OCI-LY1 (cell line): ENCODE measurements at regions not wholly inside any gene's neighbourhood (a gene's known extent, or its start where the extent isn't known, plus 50 kb on each side); places are given as distances from the start of the nearest gene placed in this dataset.

Experiments used
- H2AFZ ChIP-seq: fragments of 200-600 bp; sonication (generic), shearing (Covaris generic); 2 replicates; pipeline ENCODE4 v1.6.0; 2014; ENCODE audit warnings: antibody characterized with exemption, mild to moderate bottlenecking, low read length
- H3F3A ChIP-seq: fragments of 200-600 bp; sonication (generic), shearing (Covaris generic); 2 replicates; pipeline ENCODE4 v1.6.0; 2014; ENCODE audit warnings: mild to moderate bottlenecking, antibody characterized with exemption, low read length, moderate library complexity; ENCODE audit not compliant: insufficient read depth
- H3K27ac ChIP-seq: fragments of 200-600 bp; sonication (generic); 2 replicates; pipeline ENCODE4 v1.5.1; 2014; ENCODE audit warnings: low read length, mixed run types, mild to moderate bottlenecking, low read depth; ENCODE audit not compliant: poor library complexity, severe bottlenecking
- H3K27me3 ChIP-seq: fragments of 200-600 bp; sonication (generic); 2 replicates; pipeline ENCODE4 v1.6.0; 2014; ENCODE audit warnings: antibody characterized with exemption, mild to moderate bottlenecking, low read length, moderate library complexity; ENCODE audit not compliant: insufficient read depth
- H3K36me3 ChIP-seq: fragments of 200-600 bp; sonication (generic); 2 replicates; pipeline ENCODE4 v1.6.1; 2014; ENCODE audit warnings: mild to moderate bottlenecking, antibody characterized with exemption, low read length, moderate library complexity, mixed read lengths; ENCODE audit not compliant: insufficient read depth
- H3K4me1 ChIP-seq: fragments of 200-600 bp; sonication (generic); 2 replicates; pipeline ENCODE4 v1.5.1; 2014; ENCODE audit warnings: mild to moderate bottlenecking, low read length, moderate library complexity; ENCODE audit not compliant: insufficient read depth, severe bottlenecking
- H3K4me2 ChIP-seq: fragments of 200-600 bp; sonication (generic), shearing (Covaris generic); 2 replicates; pipeline ENCODE4 v1.6.1; 2014; ENCODE audit warnings: low read length
- H3K4me3 ChIP-seq: fragments of 200-600 bp; sonication (generic); 2 replicates; pipeline ENCODE4 v1.5.1; 2014; ENCODE audit warnings: low read length, low read depth, mild to moderate bottlenecking, mixed read lengths; ENCODE audit not compliant: poor library complexity, severe bottlenecking
- H3K79me2 ChIP-seq: fragments of 200-600 bp; shearing (Covaris generic); 2 replicates; pipeline ENCODE4 v1.6.1; 2016; ENCODE audit warnings: mixed run types, low read length, mixed read lengths; ENCODE audit not compliant: insufficient read depth
- H3K9ac ChIP-seq: fragments of 200-600 bp; sonication (generic), shearing (Covaris generic); 2 replicates; pipeline ENCODE4 v1.6.1; 2014; ENCODE audit warnings: mild to moderate bottlenecking, low read length, mixed read lengths
- H3K9me2 ChIP-seq: fragments of 200-600 bp; sonication (generic), shearing (Covaris generic); 2 replicates; pipeline ENCODE4 v1.6.1; 2014; ENCODE audit warnings: low read depth, mild to moderate bottlenecking, low read length, mixed read lengths
- H3K9me3 ChIP-seq: fragments of 200-600 bp; shearing (Covaris generic); 2 replicates; pipeline ENCODE4 v1.6.1; 2014; ENCODE audit warnings: low read length, mixed read lengths
- H4K20me1 ChIP-seq: fragments of 200-600 bp; sonication (generic), shearing (Covaris generic); 2 replicates; pipeline ENCODE4 v1.6.0; 2016; ENCODE audit warnings: mild to moderate bottlenecking, low read length; ENCODE audit not compliant: insufficient read depth
- CTCF ChIP-seq: fragments of 200-600 bp; sonication (generic), shearing (Covaris generic); IDR thresholded peaks from 2 replicates; pipeline ENCODE4 v1.5.1; 2017; ENCODE audit warnings: mild to moderate bottlenecking, antibody characterized with exemption, low read length, moderate library complexity, mixed read lengths
- EZH2 ChIP-seq: fragments of 200-600 bp; sonication (generic), shearing (Covaris generic); IDR thresholded peaks from 2 replicates; pipeline ENCODE4 v1.8.0; 2017; ENCODE audit warnings: borderline replicate concordance, mixed run types, mild to moderate bottlenecking, antibody characterized with exemption, low read length, moderate library complexity, mixed read lengths

DNA sequence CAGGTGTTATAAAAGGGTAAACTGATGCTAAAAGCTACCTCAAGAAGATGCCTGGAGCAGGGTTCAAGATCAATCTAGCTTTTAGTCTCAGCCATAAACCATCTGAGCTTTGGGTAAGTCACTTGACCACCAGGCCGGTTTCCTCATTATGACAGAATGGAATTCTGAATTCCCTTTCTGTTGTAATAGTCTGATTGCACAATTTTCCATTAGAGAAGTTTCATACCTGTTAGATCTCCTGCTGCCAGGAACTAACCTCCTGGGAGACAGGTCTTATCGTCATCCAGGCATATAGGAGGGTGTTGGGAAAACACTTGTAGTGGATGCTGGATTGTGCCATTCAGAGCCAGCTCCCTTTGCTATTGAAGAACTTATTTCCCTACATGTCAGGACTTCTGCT, 272.5 kb downstream of the TDRD15 start:
- no peak overlapping the region for H3K27ac ChIP-seq
- no peaks in the 10 kb centered on the region for H3K9me2 ChIP-seq
- H4K20me1 ChIP-seq, result no peaks in the 10 kb centered on the region
- no peak overlapping the region for H3K9ac ChIP-seq
- no peaks in the 10 kb centered on the region for H3K36me3 ChIP-seq
- H2AFZ ChIP-seq, result no peak overlapping the region
- no peak overlapping the region for H3K4me3 ChIP-seq
- no peaks in the 10 kb centered on the region for H3K27me3 ChIP-seq
- no peaks in the 10 kb centered on the region for H3K9me3 ChIP-seq
- H3K4me1 ChIP-seq, result no peaks in the 10 kb centered on the region
- TF ChIP-seq CTCF (no peak), EZH2 (no peak)
- H3F3A ChIP-seq, result no peaks in the 10 kb centered on the region
- H3K79me2 ChIP-seq, result no peaks in the 10 kb centered on the region
- H3K4me2 ChIP-seq, result no peak overlapping the region

DNA sequence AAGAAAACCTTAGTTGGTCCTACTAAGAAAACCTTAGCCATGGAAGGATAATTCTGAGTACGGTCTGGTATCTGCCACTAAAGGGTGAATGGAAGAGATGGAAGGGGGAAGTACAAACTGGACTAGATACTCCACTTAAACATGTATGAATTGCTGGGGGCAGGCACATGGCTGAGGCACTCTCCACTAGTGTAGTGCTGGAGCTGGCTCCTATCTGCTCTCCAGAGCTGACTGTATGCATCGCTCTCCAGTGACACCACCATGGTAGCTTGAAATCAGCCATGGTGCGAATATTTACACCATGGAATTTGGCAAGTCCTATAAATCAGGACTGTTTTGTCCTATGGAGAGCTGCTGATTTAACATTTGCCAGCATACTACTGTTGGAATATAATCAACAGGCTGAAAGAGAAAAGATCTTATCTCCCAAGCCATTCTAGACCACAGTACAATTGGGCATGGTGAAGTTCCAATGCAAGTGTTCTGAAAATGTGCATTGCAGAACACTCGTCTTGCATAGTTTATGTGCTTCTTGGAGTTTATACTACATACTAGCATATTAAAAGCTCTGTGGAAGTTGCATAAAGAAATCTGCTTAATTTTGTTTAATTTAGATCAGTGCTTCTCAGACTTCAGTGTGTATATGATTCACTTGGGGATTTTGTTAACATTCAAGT, 277.4 kb downstream of the TDRD15 start:
- Histone ChIP-seq H3K4me2 (no peak overlapping the region), H3K4me3 (no peak overlapping the region), H3K36me3 (no peaks in the 10 kb centered on the region), H3F3A (no peaks in the 10 kb centered on the region), H3K79me2 (no peaks in the 10 kb centered on the region), H4K20me1 (no peaks in the 10 kb centered on the region), H3K9ac (no peak overlapping the region), H3K9me2 (no peaks in the 10 kb centered on the region), H3K27me3 (no peaks in the 10 kb centered on the region), H3K27ac (no peak overlapping the region), H3K4me1 (no peaks in the 10 kb centered on the region), H2AFZ (no peak overlapping the region), H3K9me3 (no peaks in the 10 kb centered on the region)
- TF ChIP-seq CTCF (no peak), EZH2 (no peak)

GRCh38 chr2:21404137-21404536, 280.4 kb downstream of the TDRD15 start:
- Histone ChIP-seq H3K4me3 (no peak overlapping the region), H3F3A (no peaks in the 10 kb centered on the region), H3K4me1 (no peaks in the 10 kb centered on the region), H3K36me3 (no peaks in the 10 kb centered on the region), H3K9ac (no peak overlapping the region), H3K27me3 (no peaks in the 10 kb centered on the region), H3K9me2 (no peaks in the 10 kb centered on the region), H4K20me1 (no peaks in the 10 kb centered on the region), H3K27ac (no peak overlapping the region), H3K4me2 (no peak overlapping the region), H3K9me3 (no peaks in the 10 kb centered on the region), H3K79me2 (no peaks in the 10 kb centered on the region), H2AFZ (no peak overlapping the region)
- TF ChIP-seq CTCF, result no peak
